SH-SY5Y (cell line): ENCODE measurements at regions not wholly inside any gene's neighbourhood (a gene's known extent, or its start where the extent isn't known, plus 50 kb on each side); places are given as distances from the start of the nearest gene placed in this dataset.

Source experiments
- GATA2 ChIP-seq: IDR thresholded peaks from 2 replicates; pipeline ENCODE4 v1.6.1; 2011; ENCODE audit warnings: mild to moderate bottlenecking, low read depth, low read length
- GATA3 ChIP-seq: IDR thresholded peaks from 2 replicates; pipeline ENCODE4 v1.6.1; 2011; ENCODE audit warnings: low read depth, mild to moderate bottlenecking, low read length, moderate library complexity

DNA sequence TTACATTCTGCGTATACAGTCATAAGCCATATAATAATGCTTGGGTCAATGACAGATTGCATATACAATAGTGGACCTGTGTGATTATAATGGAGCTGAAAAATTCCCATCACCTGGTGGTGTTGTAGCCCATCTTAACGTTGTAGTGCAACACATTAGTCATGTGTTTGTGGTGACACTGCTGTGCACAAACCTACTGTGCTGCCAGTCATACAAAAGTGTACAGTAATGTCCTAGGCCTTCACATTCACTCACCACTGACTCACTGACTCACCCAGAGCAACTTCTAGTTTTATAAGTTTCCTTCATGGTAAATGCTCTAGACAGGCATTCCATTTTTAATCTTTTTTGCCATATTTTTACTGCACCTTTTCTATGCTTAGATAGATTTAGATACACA is 194.8 kb upstream of the SEL1L start:
- TF ChIP-seq GATA2 = no peak
- TF ChIP-seq GATA3 = no peak
